ENCODE measurements at regions not wholly inside any gene's neighbourhood (a gene's known extent, or its start where the extent isn't known, plus 50 kb on each side); places are given as distances from the start of the nearest gene placed in this dataset.

DNA sequence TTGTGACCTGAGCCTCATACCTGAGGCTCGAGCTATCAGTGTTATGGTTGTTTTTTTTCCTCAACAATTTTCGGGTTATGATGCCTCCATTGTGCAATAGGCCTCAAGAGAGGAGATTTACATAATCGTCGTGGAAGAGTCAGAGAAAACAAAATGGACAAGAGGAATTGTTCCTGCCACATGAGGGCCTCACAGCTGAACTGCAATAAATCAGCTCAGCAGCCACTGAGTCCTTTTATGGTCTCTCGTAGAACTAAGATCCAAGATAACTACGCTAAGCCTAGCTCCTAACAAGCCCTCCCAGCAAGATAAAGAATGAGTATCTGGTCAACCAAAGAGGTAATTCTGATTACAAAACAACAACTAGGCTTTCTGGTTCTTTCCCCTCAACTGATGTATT, 336.8 kb downstream of the WDR11 start:
- DNase-seq, result no peak

DNA sequence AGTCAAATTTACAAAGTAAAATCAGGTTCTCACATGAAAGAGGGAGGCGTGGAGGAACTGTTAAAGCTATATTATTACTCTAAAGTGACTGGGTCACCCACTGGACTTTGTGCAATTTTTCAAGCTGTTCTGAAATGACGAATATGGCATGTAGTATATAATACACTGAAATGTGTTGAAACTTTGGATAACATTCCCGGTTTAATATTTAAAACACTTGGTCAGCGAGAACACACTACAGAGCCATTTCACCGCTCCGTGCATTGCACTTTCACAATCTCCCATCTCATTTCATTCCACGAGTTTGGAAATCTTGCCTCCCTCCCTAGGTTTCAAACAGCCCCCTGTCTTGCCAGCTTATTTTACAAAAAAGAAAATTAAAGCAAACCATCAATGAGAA, 337.9 kb downstream of the WDR11 start:
- DNase-seq, result no peak

DNA sequence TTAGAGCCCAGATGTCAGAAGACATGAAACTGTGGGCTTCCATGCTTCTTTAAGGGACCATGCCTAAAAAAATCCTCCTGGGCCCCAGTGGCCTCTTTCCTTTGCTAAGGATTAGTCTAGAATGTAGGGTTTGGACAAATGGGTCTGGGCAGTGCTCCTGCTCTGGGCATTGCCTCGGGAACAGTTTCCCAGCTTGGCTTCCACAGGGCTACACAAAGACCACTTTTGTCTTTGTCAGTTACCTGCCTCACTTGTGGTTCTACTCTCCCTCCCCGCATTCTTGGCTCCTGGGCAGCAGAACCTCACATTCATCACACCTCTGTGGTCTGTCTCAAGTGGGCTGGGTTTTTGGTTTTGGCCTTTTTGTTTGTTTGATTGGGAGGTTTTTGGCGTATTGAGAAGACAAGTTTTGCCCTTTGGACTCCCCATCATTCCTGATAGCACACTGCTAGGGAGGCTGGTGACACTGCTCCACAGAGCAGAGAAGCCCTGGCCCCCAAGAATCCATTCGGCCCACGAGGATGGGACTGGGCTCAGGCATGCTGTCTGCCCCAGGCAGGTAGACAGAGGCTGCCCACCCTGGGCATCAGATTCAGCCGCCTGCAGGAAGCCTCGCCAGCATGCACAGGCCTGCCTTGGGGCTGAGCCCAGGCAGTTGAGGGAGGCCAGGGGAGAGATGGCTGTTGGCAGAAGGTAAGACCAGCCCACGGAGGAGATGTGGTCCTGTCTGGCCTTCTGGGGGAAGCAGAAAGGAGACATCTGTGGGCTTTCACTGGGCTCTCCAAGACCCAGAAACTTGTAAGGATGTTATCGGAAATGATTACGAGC, 343.7 kb downstream of the WDR11 start:
- no peak for DNase-seq

DNA sequence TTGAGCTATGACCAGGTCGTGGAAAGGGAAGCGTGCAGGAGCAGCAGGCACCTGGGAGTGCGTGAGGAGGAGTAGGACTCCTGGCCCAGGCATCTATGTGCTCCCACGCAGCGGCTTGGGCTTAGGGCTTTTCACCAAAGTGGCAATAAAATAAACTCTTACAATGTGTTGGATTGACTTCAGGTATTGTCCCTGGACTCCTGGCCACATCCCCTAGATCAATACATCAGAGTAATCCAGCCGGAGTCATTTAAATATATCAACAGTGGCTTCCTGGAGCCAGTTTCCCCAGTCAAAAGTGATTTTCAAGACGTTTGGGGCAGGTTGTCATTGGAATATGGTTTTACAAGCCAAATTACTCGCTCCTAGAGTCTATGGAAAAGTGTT, 344.4 kb downstream of the WDR11 start:
- DNase-seq, result no peak

DNA sequence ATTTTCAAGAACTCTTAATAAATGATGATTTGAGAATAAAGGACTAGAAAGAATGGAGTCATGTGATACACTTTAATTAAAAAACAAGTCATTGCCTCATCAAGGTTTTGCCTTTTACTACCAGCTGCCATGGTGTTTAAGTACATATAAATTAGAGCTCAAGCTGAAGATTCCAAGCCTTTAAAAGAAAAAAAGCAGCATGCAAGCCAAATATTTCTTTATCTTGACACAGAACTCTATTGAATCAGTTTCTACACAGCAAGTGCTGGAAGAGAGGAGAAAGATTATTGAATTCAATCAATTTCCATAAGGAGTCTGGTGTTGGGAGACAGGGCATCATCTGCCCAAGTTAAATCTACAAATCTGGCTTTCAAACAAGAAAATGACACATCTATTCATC, 347.9 kb downstream of the WDR11 start:
- DNase-seq, result no peak

DNA sequence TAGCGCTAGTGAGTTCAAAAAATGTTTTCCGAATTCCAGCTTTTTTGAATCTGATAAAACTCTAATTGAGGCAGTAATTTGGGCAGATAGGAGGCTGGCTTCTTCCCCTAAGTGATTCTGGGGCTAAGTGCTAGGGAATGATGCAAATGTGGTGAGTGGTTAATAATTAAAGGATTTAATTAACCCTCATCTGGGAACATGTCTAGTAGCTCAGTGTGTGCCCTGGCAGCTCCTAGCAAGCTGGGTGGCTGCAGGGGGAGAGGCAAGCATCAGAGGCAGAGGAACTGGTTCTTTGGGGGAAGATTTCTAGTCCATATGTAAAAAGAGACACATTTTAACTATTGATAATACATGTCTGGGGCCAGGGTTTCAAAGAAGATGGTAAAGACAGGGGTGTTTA, 354.5 kb downstream of the WDR11 start:
- DNase-seq, result peak; percentile 4

DNA sequence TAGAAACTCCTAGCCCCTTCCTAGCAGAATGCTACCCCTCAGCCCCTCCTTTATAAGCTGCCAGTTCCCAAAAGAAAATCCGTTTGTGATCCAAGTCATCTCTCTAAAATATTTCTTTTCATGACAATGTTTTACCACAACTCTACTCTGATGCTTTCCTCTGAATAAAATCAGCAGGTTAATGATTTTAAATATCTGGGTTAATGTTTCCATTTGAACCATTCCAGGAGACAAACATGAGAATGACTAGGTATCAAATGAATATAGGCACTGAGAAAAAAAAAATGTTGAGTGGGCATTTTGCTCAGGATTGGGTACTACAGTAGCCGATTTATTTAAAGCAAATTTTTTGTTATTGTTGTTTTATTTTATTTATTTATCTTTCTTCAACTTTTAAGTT, 360.3 kb downstream of the WDR11 start:
- no peak for DNase-seq

DNA sequence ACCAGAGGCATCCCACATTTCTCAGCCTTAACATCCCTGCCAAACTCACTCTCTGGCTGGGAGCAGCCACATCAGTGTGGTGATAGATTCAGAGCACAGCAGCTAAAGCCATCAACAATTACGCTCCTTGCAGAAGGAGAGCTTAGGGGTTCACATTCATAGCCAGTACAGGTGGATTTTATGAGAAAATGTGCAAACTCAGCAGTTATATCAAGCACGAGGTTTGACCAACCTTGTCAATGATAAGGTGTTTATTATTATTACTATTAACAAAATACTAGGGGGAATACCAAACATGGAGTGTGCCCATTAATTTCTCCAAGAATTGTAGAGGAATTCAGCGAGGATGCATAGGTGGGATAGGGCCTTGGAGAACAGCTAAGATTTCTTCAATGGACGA, 362.3 kb downstream of the WDR11 start:
- no peak for DNase-seq

DNA sequence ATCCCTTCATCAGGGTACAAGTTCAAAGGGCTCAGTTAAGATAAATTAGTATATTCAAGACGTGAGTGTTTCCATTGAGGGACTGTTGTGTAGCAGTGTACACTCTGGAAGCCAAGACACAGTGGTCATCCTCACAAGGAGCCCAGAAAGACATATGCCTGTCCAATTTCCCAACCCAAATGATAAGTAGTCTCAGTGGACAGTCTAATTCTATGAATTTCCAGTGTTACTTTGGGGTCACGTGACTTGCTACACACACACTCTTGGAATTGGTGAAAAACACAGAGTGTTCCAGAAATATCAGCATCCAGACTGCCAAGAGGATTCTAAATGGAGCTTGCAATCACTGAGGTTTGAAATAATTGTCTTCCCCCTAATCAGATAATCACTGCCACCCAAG, 365.1 kb downstream of the WDR11 start:
- DNase-seq, result no peak

DNA sequence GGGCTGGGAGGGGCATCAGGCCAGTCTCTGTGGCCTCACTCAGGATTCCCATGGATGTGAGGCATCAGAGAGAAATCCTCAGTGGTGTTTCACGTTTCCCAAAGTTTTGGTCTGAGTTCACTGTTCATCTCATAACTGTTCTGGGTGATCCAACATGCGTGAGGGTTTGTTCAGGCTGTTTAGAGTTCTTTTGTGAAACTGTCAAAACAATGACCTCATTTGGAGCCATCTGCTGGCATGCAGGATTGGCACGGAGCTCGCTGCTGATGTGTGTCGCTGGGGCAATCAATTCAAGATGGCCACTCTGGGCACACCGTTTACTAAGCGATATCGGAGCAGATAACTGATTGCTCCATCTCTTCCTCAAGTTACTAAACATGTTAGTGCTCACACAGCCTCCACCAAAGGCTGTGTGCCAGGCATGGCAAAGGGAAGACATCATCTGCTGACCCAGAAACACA, 365.6 kb downstream of the WDR11 start:
- no peak for DNase-seq

DNA sequence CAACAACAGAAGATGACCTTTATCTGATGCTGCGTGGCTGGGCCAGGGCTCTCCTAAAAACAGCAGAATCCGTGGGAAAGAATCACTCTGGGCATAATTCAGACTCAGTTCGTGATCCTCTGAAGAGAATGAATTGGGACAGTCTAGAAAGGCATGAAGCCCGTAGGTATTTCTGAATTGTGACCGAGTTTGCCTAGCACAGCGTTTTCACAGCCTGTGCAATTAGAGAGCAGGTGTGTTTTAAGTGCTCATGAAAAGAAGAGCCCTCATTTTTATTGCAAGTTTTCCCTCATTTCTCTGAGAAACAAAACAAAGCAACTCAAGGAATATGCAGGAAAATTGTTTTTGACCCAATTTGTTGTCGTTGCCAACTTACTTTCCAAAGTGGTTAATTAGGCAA, 366.2 kb downstream of the WDR11 start:
- peak; percentile 28 for DNase-seq

DNA sequence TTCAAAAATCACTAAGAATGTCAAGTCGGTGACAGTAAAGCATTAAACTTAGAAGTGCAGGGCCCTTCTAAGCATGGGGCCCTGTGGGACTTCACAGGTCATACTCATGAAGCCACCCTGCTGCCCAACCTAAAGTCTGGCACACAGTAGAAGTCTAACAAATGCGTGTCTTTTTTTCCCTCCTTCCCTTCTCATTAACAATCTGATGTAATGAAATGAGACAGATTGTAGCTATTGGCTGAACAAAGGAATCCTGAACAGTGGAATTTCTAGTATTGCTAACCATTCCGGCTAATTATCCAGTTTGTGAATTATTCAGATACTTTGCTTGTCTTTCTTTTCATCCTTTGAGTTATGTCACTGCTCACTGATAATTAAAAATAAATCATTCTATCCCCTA, 369.9 kb downstream of the WDR11 start:
- DNase-seq, result no peak

DNA sequence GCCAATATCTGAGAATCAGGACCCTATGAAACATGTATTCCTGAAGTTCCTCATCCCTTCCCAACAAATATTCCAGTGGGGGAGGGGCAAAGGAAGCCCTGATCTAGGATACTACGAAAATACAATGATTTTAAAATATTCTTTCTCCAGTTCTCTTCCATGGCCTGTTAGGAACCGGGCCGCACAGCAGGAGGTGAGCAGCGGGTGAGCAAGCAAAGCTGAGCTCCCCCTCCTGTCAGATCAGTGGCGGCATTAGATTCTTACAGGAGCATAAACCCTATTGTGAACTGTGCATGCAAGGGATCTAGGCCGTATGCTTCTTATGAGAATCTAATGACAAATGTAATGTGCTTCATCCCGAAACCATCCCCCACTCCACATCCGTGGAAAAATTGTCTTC, 370.8 kb downstream of the WDR11 start:
- DNase-seq, result no peak

DNA sequence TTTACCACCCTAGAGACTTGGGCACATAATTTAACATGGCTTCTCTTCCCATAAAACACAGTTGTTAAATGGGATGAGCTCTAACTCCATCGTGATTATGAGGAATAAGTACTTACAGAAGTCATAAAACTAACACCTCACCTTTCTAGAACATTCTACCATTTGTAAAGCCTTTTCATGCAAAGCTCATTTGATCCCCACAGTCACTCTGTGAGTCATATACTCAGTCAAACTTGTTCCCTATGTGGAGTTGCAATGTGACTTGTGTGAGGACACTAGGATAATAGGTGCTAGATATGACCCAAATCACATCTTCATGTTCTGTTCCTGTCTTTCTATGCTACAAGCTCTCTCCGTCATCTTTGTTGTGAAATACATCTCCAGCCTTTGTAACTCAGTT, 371.7 kb downstream of the WDR11 start:
- no peak for DNase-seq

DNA sequence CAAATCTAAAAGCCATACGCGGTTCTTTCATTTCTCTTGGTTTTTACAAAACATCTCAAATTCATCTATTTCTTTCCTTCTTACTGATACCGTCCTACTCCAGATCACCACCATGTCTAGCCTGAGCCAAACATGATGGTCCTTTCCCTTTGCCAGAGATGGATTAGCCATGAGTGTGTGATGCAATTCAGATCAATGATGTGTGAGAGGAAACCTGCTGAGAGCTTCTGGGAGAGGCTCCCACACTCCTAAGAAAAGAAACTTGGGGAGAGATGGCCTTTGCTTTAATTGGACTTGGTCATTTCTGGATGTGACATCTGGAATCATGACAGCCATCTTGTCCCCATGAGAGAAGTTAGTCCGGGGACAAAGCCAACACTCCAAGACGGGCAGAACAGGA, 367.2 kb downstream of the FGFR2 start:
- no peak for DNase-seq

DNA sequence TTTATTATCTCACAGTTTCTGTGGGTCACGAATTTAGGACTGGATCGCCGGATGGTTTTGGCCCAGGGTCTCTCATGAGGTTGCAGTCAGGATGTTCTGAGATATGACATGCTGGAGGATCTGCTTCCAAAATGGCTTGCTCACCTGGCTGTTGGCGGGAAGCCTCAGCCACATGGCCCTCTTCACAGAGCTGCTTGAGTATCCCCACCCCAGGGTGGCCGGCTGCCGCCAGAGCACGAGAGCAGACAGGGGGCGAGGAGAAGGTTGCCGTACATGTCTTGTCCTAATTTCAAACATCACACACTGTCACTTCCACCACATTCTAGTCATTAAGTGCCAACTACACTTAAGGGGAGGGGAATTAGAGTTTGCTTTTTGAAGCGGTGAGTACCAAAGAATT, 365.8 kb downstream of the FGFR2 start:
- DNase-seq, result no peak

DNA sequence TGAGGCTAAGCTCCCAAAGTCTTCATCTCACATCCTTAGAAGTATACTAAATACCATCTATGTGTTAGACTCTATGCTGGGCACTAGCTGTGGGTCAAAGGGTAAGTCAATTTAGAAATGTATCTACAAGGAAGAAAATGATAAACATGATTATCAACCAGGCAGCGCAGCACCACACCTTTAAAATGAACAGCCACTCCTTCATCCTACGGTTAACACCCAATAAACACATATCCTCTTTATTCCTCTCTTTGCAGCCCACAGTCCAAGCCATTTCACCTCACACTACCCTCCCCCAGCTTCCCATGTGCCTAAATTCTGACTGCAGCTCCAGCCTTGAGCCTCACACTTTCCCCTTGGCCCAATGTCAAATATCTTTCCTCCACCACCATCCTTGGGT, 362.6 kb downstream of the FGFR2 start:
- DNase-seq, result no peak

DNA sequence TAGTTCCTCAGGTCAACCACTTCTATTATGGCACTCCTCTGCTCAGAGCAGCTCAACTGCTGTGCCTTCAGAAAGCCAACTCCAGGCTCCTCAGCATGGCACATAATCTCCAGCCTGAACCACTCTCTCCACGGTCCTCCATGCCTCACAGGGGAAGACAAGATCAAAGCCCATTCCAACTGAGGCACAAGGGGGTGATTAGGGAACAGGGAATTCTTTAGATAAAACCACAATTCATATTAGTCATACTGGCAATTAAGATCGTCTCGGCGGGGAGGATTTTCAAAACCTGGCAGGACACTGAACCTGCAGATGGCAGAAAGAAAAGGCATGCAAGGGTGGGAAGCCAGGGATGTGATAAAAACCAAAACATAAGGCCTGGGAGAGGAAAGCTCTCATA, 361.6 kb downstream of the FGFR2 start:
- no peak for DNase-seq

DNA sequence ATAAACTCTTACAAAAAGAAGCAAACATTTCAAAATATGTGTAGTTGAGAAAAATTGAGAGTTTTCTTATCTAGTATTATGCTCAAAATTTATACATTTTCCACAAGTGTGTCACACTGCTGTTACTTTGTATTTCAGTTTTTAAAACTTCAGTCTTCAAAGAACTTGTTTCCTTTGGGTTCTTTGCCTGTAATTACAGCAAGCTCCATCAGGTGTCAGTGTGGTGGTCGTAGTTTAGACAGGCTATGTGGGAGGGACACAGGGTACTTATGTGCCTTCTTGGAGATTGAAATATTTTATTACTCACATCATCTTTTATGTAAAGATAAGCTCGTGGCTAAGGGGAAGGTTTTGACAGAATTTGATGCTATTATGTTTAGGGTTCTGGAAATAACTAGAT, 360.5 kb downstream of the FGFR2 start:
- no peak for DNase-seq

DNA sequence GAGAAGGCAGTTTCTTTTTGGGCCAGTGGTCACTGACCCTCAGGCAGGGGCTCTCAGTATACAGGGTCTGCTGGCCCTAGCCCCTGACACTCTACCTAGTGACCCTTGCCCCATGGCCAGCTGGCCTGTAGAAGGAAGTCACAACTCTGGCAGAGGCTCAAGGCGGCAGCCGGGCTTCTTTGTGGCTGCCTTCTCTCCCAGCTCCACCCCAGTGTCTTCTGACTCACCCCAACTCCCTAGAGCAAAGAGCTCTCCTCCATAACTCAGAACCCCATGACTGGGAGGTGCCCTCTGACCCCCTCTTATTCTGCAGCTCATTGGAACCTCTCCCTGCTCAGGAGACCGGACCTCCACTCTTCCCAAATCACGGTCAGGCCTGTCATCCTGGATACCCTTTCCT, 358.2 kb downstream of the FGFR2 start:
- DNase-seq, result no peak

DNA sequence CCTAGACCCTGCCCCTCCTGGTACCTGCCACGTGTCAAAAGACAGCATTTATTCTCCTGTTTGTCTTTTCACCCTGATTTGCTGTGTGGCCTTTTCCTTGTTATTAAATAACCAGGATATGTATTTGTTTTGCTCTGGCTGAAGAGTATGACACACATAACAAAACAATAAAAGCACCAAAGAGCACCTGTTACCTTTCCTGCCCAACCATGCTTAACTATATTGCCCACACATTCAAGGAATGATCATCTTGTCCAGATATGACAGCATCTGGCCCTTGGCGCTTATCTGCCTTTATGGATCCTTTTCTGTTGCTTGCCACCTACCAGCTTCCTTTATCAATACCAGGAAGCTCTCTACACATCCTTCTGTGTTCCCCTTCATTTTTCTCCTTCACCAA, 357.7 kb downstream of the FGFR2 start:
- DNase-seq, result no peak

DNA sequence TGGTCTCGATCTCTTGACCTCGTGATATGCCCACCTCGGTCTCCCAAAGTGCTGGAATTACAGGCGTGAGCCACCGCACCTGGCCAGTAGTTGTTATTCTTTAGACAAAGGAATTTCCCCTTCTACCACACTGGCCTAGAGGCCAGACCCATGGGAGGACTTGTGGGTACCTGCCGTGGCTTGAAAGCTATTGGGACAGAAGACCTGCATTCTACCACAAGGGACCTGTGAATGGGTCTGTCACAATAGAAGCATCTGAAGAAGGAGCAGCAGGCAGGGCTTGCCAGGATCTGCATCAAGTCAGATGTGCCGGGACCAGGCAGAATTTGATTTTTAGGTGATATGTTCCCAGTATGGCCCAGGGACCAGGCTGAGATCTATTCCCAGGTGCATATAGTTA, 356.9 kb downstream of the FGFR2 start:
- DNase-seq, result no peak

DNA sequence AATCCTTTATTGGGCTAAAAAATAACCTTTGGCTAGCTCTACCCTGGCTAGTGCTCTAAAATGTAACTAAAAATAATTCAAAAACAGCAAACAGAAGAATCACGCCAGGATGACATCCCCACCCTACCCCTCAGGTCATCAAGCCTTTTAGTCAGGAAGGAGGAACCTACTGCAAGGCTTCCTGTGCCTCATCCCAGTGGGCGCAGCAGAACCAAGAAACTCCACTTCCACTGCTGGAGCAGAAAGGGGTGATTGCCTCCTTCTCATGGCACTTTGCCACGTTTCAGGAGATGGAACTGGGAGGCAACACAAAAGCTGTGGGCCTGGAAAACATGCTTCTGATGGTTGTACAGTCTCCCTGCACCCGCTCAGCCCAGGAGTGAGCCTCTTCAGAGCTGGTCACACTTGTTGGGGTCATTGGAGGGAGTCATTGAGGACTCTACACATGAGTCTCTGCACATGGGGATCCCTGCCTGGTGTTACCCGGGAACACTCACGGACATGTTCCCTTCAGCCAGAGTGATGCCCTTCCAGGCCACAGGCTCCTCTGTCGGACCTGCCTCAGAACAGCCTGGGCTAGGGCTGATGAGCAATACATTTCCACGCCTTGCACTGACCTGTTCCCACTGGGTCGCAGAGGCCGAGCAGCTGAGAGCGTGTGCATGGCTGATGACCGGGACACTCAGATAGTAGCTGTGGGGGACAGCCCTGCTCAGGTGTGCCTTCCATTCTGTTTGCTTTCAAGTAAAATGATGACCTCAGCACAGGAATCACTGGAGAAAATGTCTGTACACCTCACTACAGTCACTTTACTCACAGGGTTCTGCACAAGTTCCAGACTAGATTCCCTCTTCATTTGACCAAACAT, 355.3 kb downstream of the FGFR2 start:
- no peak for DNase-seq

DNA sequence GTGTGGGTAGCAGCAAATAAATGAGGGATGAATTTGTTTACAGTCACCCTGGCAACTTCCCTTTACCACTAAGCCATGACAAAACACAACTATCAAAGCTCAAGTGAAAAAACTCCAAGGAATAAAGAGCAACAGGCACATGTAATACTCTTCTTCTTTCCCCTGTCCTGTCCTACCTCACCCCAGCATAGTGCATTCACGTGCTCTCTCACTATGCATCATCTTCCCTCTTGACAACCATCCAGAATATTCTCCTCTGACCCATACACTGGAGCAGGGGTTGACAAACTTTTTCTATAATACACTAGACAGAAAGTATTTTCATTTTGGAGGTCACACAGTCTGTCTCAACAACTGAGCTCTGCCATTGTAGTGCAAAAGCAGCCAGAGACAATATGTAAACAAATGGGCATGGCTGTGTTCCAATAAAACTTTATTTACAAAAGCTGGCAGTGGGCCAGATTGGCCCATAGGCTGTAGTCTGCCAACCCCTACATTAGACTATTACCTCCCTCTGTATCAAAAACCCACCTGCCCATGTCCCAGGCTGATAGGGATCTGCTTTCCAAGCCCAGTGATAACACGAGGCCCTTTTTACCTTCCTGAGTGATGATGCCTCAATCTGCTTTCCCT, 354.5 kb downstream of the FGFR2 start:
- DNase-seq, result no peak

All from NCI-H1105 treated with DMSO at 0.1 percent for 48 hours (cell line).